HG02763 (cell line): ENCODE measurements at regions not wholly inside any gene's neighbourhood (a gene's known extent, or its start where the extent isn't known, plus 50 kb on each side); places are given as distances from the start of the nearest gene placed in this dataset.

Experiments
- ATAC-seq: cut with Tn5 transposase; IDR thresholded peaks from one replicate; pipeline ENCODE4 v1.9.1; 2021; ENCODE audit warnings: mild to moderate bottlenecking, moderate library complexity; ENCODE audit not compliant: unreplicated experiment

- no peak for ATAC-seq
Measured at GRCh38 chr5:34501840-34502239, 154.3 kb upstream of the RAI14 start.

DNA sequence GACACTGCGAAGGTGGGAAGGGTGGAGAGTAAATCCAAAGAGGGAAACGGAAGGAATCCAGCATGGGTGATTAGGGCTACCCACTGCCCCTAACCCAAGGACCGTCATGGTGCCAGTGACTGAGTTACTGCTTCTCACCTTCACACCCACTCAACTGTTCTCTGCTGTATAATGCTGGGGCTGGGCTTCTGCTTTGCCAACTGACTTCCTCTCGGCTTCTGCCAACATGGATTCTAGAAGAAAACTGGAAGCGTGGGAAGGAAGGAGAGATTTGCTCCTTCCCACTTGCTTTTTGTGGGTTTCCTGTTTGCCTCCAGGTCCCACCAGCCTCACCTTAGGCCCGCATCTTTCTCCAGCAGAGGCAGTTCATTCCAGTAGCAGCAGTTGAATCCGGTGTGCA lies 153.5 kb upstream of the RAI14 start:
- no peak for ATAC-seq

GRCh38 chr5:34503379-34504253 lies 152.5 kb upstream of the RAI14 start:
- ATAC-seq, result no peak

DNA sequence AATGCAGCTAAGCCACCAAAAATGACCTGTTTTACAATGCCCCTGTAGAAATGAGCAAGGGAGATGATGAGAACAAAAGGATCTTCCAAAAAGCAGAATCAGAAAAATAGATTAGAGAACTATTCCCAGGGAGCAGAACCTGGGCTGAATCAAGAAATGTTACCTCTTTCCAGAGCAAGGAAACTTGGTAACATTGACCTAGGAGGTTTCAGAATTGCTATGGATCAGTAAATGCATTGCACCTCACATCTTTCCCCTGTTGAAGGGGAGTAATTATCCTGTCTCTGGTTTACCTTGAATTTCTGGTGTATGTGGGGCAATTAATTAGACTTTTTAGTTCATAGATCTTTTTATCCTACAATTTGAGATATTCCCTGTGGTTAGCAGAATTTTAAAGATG lies 151.2 kb upstream of the RAI14 start:
- no peak for ATAC-seq

GRCh38 chr5:34505731-34506130 lies 150.4 kb upstream of the RAI14 start:
- no peak for ATAC-seq

DNA sequence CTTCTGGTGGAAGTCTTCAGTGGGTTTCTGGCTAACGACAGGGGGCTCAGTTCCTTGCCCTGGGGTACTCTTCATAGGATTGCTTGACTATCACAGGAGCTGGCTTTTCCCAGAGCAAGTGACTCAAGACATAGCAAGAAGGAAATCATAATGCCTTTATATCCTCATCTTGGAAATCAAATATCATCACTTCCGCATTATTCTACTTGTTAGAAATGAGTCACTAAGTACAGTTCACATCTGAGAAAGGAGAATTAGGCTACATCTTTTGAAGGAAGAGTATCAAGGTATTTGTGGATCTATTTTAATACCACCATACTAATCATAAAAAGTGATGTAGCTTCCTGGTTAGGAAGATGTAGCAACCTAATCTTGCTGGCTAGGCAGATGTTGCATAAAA lies 148.2 kb upstream of the RAI14 start:
- no peak for ATAC-seq

DNA sequence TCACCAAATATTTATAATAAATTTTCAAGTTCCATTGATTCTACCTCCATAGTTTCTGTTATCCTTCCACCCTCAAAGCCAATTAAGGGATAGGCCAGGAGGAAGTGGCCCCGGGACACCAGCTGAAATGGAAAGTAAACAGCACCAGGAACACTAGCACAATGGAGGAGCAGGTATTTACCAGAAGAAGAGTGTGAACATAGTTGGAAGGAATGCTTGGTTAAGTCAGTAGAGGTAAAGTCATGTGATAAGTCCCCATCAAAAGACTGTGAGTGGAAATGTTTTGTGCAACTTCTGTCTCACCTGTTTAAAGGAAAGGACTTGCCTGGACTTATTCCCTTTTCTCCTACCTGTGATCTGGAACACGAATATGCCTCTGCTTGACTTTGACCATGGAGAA lies 146.7 kb upstream of the RAI14 start:
- ATAC-seq, result no peak

DNA sequence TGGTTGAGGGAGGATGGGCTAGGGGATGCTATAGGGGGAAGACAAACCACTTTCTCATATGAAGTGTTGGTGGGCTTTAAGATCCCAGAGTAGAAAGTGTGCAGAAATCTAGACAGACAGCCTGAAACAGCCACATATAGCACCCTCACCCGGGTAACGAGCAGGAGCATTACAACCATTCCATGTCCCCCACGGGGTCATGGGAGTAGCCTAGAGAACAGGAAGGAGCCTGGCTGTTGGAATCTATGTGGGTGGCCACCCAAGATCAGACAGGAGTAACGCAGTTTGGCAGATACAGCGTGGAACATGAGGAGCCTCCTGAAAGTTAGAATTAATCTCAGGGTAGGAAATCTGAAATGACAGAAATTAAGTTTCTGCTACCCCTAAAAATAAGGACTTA lies 146.1 kb upstream of the RAI14 start:
- no peak for ATAC-seq

- no peak for ATAC-seq
Measured at GRCh38 chr5:34511063-34511462, 145.1 kb upstream of the RAI14 start.

- no peak for ATAC-seq
Measured at GRCh38 chr5:34511481-34511880, 144.6 kb upstream of the RAI14 start.

DNA sequence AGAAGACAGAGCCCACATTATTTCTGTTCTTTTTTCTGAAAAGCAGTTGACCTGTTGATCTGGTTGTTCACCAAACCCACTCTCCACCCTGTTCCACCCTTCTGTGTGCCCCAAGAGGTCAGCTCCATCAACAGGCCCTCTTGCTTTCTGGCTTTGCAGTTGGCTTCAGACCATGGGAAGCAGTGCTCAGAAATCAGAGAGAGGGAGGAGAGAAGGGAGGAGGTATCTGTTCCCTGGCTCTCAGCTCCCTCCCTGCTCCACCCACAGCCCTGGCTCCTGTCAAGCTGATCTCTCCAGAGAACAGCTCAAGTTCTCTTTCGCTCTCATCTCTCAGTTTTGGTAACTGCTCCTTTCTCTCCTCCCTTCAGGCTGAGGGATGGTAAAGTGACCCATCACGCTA lies 144.2 kb upstream of the RAI14 start:
- ATAC-seq, result no peak

DNA sequence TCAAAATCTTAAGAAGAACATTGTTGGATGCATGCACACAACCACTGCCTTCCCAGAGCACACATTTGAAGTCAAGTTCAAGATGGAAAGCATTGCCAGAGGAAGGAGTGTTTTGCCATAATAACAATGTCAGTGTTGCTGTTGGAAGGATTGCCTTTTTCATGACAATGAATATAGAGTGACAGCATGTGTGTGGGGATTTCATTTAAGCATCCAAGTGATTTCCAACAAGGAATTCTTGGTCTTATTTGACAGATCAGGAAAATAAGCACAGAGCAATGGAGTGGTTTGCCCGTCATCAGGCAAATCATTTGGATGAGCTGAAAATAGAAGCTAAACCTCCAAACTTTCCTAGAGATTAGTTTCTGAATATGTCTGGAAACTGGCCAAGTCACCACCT lies 140.0 kb upstream of the RAI14 start:
- no peak for ATAC-seq

GRCh38 chr5:34516686-34517085 lies 139.4 kb upstream of the RAI14 start:
- no peak for ATAC-seq

GRCh38 chr5:34517249-34517648 lies 138.9 kb upstream of the RAI14 start:
- no peak for ATAC-seq

DNA sequence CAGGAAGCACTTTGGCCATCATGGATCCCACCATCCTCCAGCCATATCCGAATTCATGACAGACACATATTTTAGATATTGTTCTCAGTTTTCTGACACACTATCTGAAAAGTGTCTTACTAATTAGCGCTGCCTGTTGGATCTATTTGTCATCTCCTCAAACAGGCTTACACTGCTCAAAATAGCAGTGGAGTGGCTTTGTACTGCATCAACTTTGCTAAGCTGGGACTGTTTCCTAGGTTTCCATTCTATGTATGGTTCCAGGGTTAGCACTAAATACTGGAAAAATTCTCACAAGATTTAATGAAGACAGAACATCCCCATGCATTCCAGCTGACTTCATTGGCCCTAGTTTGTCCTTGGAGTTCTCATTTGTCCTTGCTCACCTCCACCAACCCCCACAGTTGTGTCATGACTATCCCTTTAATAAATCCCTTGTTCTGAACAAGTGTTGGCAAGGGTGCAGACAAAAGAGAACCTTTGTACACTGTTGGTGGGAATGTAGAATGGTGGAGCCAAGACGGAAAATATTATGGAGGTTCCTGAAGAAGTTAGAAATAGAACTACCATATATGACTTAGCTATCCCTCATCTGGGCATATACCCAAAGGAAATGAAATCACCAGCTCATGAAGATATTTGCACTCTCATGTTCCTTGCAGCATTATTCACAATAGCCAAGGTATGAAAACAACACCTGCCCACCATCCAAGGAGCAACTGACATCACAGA lies 136.5 kb upstream of the RAI14 start:
- no peak for ATAC-seq

- ATAC-seq, result no peak
Measured at GRCh38 chr5:34521628-34522290, 134.4 kb upstream of the RAI14 start.

DNA sequence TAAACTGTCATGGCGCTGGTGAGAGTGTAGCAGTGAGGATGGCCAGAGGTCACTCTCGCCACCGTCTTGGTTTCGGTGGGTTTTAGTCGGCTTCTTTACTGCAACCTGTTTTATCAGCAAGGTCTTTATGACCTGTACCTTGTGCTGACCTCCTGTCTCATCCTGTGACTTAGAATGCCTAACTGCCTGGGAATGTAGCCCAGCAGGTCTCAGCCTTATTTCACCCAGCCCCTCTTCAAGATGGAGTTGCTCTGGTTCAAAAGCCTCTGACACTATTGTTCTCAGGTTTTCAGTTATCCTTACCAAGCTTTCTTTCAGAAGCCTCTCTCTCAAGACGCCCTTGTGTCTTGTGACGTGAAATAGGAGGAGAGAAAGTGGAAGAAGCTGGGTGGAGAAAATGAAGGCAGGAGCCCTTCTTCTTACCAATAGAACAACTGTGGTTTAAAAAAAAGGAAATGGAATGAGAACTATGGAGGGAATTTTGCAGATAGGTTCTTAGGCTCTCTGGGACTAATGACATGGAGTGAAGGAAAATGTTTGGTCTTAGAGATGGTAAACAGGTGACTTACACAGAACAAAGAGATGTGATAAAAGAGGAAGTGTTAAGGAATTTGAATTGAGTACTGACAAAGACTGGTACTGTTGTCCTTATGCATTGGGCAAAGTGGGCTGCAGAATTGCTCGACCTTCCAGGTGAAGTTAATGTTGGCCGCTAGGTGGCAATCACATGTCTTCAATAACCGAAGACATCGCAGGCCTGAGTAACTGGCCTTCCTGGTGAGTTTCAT lies 133.3 kb upstream of the RAI14 start:
- ATAC-seq, result peak; percentile 82

DNA sequence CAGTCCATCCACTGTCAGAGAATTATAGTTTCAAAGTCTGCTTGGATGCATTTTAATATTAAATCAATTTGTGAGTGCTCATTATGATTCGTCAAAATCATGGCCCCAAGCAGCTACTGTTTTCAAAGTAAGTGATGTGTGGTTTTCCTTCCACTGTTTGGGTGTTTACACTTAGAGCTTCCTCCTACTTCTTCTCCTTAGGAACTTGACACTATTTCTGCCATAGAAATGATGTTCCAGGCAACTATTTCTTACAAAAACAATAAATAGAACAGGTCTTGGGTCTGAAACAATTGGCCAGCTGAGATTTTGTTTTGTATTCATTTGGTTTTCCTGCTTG lies 132.8 kb upstream of the RAI14 start:
- ATAC-seq, result no peak

GRCh38 chr5:34524123-34524522 lies 132.0 kb upstream of the RAI14 start:
- no peak for ATAC-seq

GRCh38 chr5:34525761-34526160 lies 130.4 kb upstream of the RAI14 start:
- no peak for ATAC-seq

GRCh38 chr5:34526682-34527305 lies 129.3 kb upstream of the RAI14 start:
- no peak for ATAC-seq
